ENCODE measurements at regions not wholly inside any gene's neighbourhood (a gene's known extent, or its start where the extent isn't known, plus 50 kb on each side); places are given as distances from the start of the nearest gene placed in this dataset.

GRCh38 chr1:192945390-192946130, 113.6 kb downstream of the UCHL5 start:
- no peak for DNase-seq (ENCODE audit: low read depth, low spot score)

- peak; percentile 15 for DNase-seq (ENCODE audit: low read depth, low spot score)
Observed at GRCh38 chr1:192949783-192950182, 109.4 kb downstream of the UCHL5 start.

- DNase-seq (ENCODE audit: low read depth, low spot score) = no peak
Observed at GRCh38 chr1:192950926-192951325, 108.2 kb downstream of the UCHL5 start.

DNA sequence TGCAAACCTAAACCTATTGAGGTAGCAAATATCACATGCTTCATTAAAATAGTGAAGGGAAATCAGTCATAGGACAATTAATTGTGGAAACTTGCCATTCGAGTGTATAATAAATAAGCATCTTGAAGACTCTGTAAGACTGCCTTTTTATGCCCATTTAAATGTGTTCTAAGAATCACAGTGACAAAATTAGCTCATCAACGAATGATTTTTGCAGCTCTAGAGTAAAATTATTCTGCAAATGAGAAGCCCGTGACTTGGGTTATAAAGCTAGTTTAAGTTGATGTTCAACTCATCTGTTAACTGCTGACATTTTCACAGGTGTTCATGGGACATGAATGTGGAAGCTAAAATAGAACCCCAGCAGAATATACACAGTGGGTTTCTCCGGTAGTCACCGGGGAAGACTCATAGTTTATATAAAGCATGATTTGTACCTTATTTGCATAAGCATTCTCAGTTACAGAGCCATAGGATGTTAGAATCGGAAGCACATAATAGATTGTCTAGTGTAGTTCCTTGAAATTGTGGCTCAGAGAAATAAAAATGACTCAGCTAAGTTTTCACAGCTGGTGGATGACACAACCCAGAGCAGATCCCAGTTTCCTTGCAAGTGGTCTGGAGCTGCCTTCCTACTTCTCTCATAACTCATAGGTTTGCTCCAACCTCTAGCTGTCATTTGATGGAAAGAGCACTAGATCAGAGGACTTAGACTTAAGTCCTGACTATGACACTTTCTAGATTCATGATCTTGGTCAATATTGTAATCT, 107.3 kb downstream of the UCHL5 start:
- no peak for DNase-seq (ENCODE audit: low read depth, low spot score)

GRCh38 chr1:192952646-192953045, 106.5 kb downstream of the UCHL5 start:
- no peak for DNase-seq (ENCODE audit: low read depth, low spot score)

GRCh38 chr1:192954705-192955265, 104.4 kb downstream of the UCHL5 start:
- DNase-seq (ENCODE audit: low read depth, low spot score) = no peak

DNA sequence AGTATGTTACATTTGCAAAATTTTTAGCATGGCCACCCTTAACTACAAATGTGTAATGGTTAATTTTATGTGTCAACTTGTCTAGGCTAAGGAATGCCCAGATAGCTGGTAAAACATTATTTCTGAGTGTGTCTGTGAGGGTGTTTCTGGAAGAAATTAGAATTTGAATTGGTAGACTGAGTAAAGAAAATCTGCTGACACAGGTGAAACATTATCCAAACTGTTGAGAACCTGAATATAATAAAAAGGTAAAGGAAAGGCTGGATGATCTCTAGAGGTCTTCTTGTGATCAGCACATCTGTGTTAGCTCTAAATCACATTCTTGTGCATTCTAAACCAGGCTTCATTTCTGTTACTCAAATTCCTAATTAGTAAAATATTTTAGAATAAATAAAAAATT, 100.8 kb downstream of the UCHL5 start:
- DNase-seq (ENCODE audit: low read depth, low spot score) = no peak

DNA sequence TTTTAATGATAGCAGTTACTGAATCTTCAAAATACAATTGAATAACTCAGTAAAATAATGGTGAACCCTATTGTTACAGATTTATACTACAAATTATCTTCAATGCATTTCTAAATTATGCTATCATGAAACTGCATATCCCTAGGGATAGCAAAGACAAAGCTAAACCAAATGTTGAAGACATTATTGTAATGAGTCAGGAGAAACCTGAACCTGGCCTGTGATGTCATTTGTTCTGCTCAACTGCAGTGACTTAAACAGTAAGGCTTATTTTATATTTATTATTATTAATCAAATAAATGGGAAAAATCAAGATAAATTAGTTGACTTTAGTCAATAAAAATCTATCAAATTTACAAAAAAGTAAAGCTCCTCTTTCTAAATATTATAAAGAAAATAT, 100.3 kb downstream of the UCHL5 start:
- DNase-seq (ENCODE audit: low read depth, low spot score) = no peak

GRCh38 chr1:192959657-192960186, 99.4 kb downstream of the UCHL5 start:
- DNase-seq (ENCODE audit: low read depth, low spot score) = no peak

Data from ELF-1 (cell line).